Trophoblast cell (in vitro differentiated cells and primary cell): ENCODE measurements at regions not wholly inside any gene's neighbourhood (a gene's known extent, or its start where the extent isn't known, plus 50 kb on each side); places are given as distances from the start of the nearest gene placed in this dataset.

Experiments
- DNase-seq, 2 donors: peaks; one replicate each; pipeline ENCODE4 v3.0.0-alpha.2; 2016
- H2AFZ ChIP-seq: 2 replicates; pipeline ENCODE4 v1.6.1; 2013; ENCODE audit warnings: low read length, moderate library complexity, mild to moderate bottlenecking; ENCODE audit not compliant: insufficient read depth, poor library complexity
- H2AK5ac ChIP-seq: 2 replicates; pipeline ENCODE4 v1.6.1; 2013; ENCODE audit warnings: mild to moderate bottlenecking, low read length
- H2BK120ac ChIP-seq: 2 replicates; pipeline ENCODE4 v1.6.1; 2013; ENCODE audit warnings: low read length, mild to moderate bottlenecking, moderate library complexity; ENCODE audit not compliant: insufficient read depth, poor library complexity
- H2BK12ac ChIP-seq: 2 replicates; pipeline ENCODE4 v1.6.1; 2013; ENCODE audit warnings: mild to moderate bottlenecking, low read length, moderate library complexity
- H2BK5ac ChIP-seq: 2 replicates; pipeline ENCODE4 v1.6.1; 2013; ENCODE audit warnings: low read length, low read depth, moderate library complexity, mild to moderate bottlenecking; ENCODE audit not compliant: poor library complexity
- H3K14ac ChIP-seq: 2 replicates; pipeline ENCODE4 v1.6.1; 2013; ENCODE audit warnings: mild to moderate bottlenecking, low read length
- H3K18ac ChIP-seq: 2 replicates; pipeline ENCODE4 v1.6.1; 2013; ENCODE audit warnings: mild to moderate bottlenecking, low read length
- H3K23ac ChIP-seq: 2 replicates; pipeline ENCODE4 v1.6.1; 2013; ENCODE audit warnings: low read length
- H3K27ac ChIP-seq: 2 replicates; pipeline ENCODE4 v1.5.1; 2013; ENCODE audit warnings: low read depth, mild to moderate bottlenecking, inconsistent platforms, low read length, moderate library complexity
- H3K27me3 ChIP-seq: 2 replicates; pipeline ENCODE4 v1.6.1; 2013; ENCODE audit warnings: inconsistent platforms, mild to moderate bottlenecking, low read length, moderate library complexity; ENCODE audit not compliant: insufficient read depth
- H3K36me3 ChIP-seq, 2 experiments: 1 replicate in 1 of 2; 2 replicates in 1 of 2; pipeline ENCODE4 v1.6.1; 2013; ENCODE audit warnings: low read length in 2 of 2, mild to moderate bottlenecking in 2 of 2, moderate library complexity in 1 of 2; ENCODE audit not compliant: insufficient read depth in 2 of 2, control insufficient read depth in 1 of 2
- H3K4ac ChIP-seq: 2 replicates; pipeline ENCODE4 v1.6.1; 2013; ENCODE audit warnings: low read depth, mild to moderate bottlenecking, low read length, moderate library complexity
- H3K4me1 ChIP-seq, 2 experiments: 1 replicate in 1 of 2; 2 replicates in 1 of 2; pipeline ENCODE4 v1.6.1; 2013; ENCODE audit warnings: low read length in 2 of 2, mild to moderate bottlenecking in 2 of 2, moderate library complexity in 1 of 2; ENCODE audit not compliant: insufficient read depth in 2 of 2, control insufficient read depth in 1 of 2
- H3K4me2 ChIP-seq: 2 replicates; pipeline ENCODE4 v1.6.1; 2013; ENCODE audit warnings: inconsistent platforms, mild to moderate bottlenecking, low read length, moderate library complexity
- H3K4me3 ChIP-seq: 2 replicates; pipeline ENCODE4 v1.5.1; 2013; ENCODE audit warnings: mild to moderate bottlenecking, low read depth, low read length, inconsistent platforms
- H3K79me1 ChIP-seq: one replicate; pipeline ENCODE4 v1.6.1; 2013; ENCODE audit warnings: low read length
- H3K79me2 ChIP-seq: 2 replicates; pipeline ENCODE4 v1.6.1; 2013; ENCODE audit warnings: low read length, mild to moderate bottlenecking; ENCODE audit not compliant: control insufficient read depth, insufficient read depth, poor library complexity
- H3K9ac ChIP-seq: 2 replicates; pipeline ENCODE4 v1.6.1; 2013; ENCODE audit warnings: mild to moderate bottlenecking, low read length
- H3K9me3 ChIP-seq: 2 replicates; pipeline ENCODE4 v1.6.1; 2013; ENCODE audit warnings: low read depth, mild to moderate bottlenecking, control low read depth, inconsistent platforms, low read length; ENCODE audit not compliant: insufficient read depth
- H4K12ac ChIP-seq: 2 replicates; pipeline ENCODE4 v1.6.1; 2013; ENCODE audit warnings: low read depth, mild to moderate bottlenecking, low read length, moderate library complexity
- H4K8ac ChIP-seq: 2 replicates; pipeline ENCODE4 v1.6.1; 2013; ENCODE audit warnings: low read depth, mild to moderate bottlenecking, low read length, moderate library complexity
- H4K91ac ChIP-seq: one replicate; pipeline ENCODE4 v1.6.1; 2013; ENCODE audit warnings: low read depth, mild to moderate bottlenecking, low read length, moderate library complexity
- WGBS: extraction: QIAGEN DNeasy Blood & Tissue Kit; methylation state at CpG from one replicate; pipeline ENCODE4 v1.1.7; 2013; ENCODE audit warnings: missing lambda C conversion rate; ENCODE audit not compliant: insufficient read length, insufficient coverage; ENCODE audit errors: extremely low coverage; 5-methylcytosine and 5-hydroxymethylcytosine counted together

DNA sequence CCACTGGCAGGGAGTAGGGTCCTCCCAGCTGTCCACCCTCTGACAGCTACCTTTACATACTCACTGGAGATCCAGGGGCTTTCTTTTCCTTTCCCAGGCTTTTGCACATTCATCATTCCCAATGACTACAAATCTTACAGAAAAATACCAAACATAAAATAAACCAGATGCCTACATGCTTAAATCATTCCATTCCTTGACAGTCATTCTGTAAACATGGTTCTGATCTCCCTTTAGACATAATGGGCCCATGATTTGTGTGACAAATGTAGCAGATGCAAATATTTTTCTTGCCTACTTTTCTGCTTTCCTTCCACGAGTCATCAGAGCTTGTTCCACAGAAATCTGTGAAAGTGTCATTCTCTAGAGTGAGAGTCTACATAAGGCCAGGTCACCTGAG is 207.0 kb downstream of the IDS start:
- Histone ChIP-seq H3K4me2 (no peak overlapping the region), H3K27ac (no peak overlapping the region), H3K23ac (no peak overlapping the region), H3K79me1 (no peaks in the 10 kb centered on the region), H4K12ac (no peak overlapping the region), H3K27me3 (no peaks in the 10 kb centered on the region), H3K9ac (no peak overlapping the region), H3K4ac (no peak overlapping the region), H4K8ac (no peak overlapping the region), H2BK5ac (no peak overlapping the region), H3K4me1 (no peaks in the 10 kb centered on the region), H3K4me3 (no peak overlapping the region), H3K9me3 (no peaks in the 10 kb centered on the region), H3K14ac (no peak overlapping the region), H4K91ac (no peak overlapping the region), H3K36me3 (no peaks in the 10 kb centered on the region), H2BK12ac (no peak overlapping the region), H2BK120ac (no peak overlapping the region), H2AK5ac (no peak overlapping the region), H2AFZ (no peak overlapping the region), H3K79me2 (no peaks in the 10 kb centered on the region), H3K18ac (no peak overlapping the region)
- DNase-seq = peak in 1 of 2 donors; percentile 37
- WGBS = no CpG with 5 or more reads among the region's 1 CpG

DNA sequence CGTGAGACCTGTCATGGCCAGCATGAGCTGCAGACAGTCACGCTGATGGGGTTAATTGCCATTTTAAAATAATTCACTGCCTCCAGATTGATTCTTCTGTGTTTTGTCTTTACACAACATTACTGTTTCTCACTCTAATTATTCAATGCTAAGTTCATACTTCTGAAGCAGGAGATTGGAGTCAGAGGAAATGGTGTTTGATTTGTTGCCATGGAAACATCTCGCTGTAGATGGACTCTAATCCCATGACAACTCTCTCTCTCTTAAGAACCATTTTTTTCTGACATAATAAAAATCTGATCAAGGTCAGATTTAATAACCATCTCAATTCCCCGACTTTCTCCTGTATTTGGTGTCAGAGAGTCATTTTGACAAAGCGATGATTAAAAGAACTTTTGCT is 209.0 kb downstream of the IDS start:
- Histone ChIP-seq H3K14ac (no peak overlapping the region), H2BK120ac (no peak overlapping the region), H4K12ac (no peak overlapping the region), H3K4ac (no peak overlapping the region), H2BK12ac (no peak overlapping the region), H3K27me3 (no peaks in the 10 kb centered on the region), H4K8ac (no peak overlapping the region), H3K9ac (no peak overlapping the region), H3K4me2 (no peak overlapping the region), H3K27ac (no peak overlapping the region), H3K18ac (no peak overlapping the region), H3K4me3 (no peak overlapping the region), H3K36me3 (no peaks in the 10 kb centered on the region), H2AK5ac (no peak overlapping the region), H3K23ac (no peak overlapping the region), H3K9me3 (no peaks in the 10 kb centered on the region), H2AFZ (no peak overlapping the region), H3K4me1 (no peaks in the 10 kb centered on the region), H3K79me1 (no peaks in the 10 kb centered on the region), H4K91ac (no peak overlapping the region), H3K79me2 (no peaks in the 10 kb centered on the region), H2BK5ac (no peak overlapping the region)
- DNase-seq = no peak
- WGBS = no CpG with 5 or more reads among the region's 5 CpGs

DNA sequence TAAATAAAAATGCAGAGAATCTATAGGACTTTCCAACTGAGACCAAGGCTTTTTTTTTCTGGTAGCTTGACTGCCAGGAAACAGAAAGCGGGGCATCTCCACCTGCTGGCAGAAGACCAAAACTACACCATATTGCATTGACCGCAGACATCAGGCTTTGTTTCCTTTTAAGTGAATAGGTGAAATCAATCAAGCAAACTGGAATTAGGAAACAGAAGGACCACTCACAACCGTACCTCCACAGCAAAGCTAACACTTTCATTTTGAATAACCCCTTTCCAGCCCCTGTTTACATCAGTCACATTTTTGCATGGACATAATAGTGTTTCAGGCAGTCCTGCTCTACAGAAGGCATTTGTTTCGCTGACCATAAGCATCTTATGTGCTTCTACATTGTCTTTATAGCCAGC is 218.2 kb downstream of the IDS start:
- Histone ChIP-seq H3K79me2 (no peaks in the 10 kb centered on the region), H3K14ac (no peak overlapping the region), H4K8ac (no peak overlapping the region), H3K9me3 (no peaks in the 10 kb centered on the region), H2BK5ac (no peak overlapping the region), H4K12ac (no peak overlapping the region), H2AFZ (no peak overlapping the region), H2BK120ac (no peak overlapping the region), H3K4ac (no peak overlapping the region), H3K23ac (no peak overlapping the region), H3K36me3 (no peaks in the 10 kb centered on the region), H3K4me1 (no peaks in the 10 kb centered on the region), H3K27me3 (no peaks in the 10 kb centered on the region), H3K9ac (no peak overlapping the region), H3K18ac (no peak overlapping the region), H2BK12ac (no peak overlapping the region), H3K27ac (no peak overlapping the region), H4K91ac (no peak overlapping the region), H2AK5ac (no peak overlapping the region), H3K79me1 (no peaks in the 10 kb centered on the region), H3K4me3 (no peak overlapping the region), H3K4me2 (no peak overlapping the region)
- peak; percentile 3 to 70 for DNase-seq
- no CpG with 5 or more reads among the region's 4 CpGs for WGBS

GRCh38 chrX:149284616-149285015 is 220.5 kb downstream of the IDS start:
- no peaks in the 10 kb centered on the region for H3K27me3 ChIP-seq
- no peak overlapping the region for H4K12ac ChIP-seq
- no peak overlapping the region for H3K4me3 ChIP-seq
- H2BK12ac ChIP-seq = no peak overlapping the region
- no peaks in the 10 kb centered on the region for H3K4me1 ChIP-seq
- WGBS = no CpG with 5 or more reads among the region's 3 CpGs
- no peak overlapping the region for H3K4ac ChIP-seq
- H4K8ac ChIP-seq = no peak overlapping the region
- H3K4me2 ChIP-seq = no peak overlapping the region
- no peak overlapping the region for H3K14ac ChIP-seq
- H3K18ac ChIP-seq = no peak overlapping the region
- H3K9ac ChIP-seq = no peak overlapping the region
- no peak overlapping the region for H4K91ac ChIP-seq
- H2BK5ac ChIP-seq = no peak overlapping the region
- H3K79me2 ChIP-seq = no peaks in the 10 kb centered on the region
- H3K27ac ChIP-seq = no peak overlapping the region
- H2AFZ ChIP-seq = no peak overlapping the region
- H3K9me3 ChIP-seq = no peaks in the 10 kb centered on the region
- H2AK5ac ChIP-seq = no peak overlapping the region
- no peak overlapping the region for H2BK120ac ChIP-seq
- H3K36me3 ChIP-seq = no peaks in the 10 kb centered on the region
- no peak for DNase-seq
- no peaks in the 10 kb centered on the region for H3K79me1 ChIP-seq
- no peak overlapping the region for H3K23ac ChIP-seq

- Histone ChIP-seq H3K79me1 (no peaks in the 10 kb centered on the region), H2BK12ac (no peak overlapping the region), H4K91ac (no peak overlapping the region), H3K36me3 (no peaks in the 10 kb centered on the region), H3K4ac (no peak overlapping the region), H3K79me2 (no peaks in the 10 kb centered on the region), H2AFZ (no peak overlapping the region), H3K4me3 (no peak overlapping the region), H4K12ac (no peak overlapping the region), H4K8ac (no peak overlapping the region), H2AK5ac (no peak overlapping the region), H3K9ac (no peak overlapping the region), H3K27me3 (no peaks in the 10 kb centered on the region), H3K4me1 (no peaks in the 10 kb centered on the region), H2BK5ac (no peak overlapping the region), H3K18ac (no peak overlapping the region), H3K27ac (no peak overlapping the region), H3K4me2 (no peak overlapping the region), H3K23ac (no peak overlapping the region), H3K9me3 (no peaks in the 10 kb centered on the region), H2BK120ac (no peak overlapping the region), H3K14ac (no peak overlapping the region)
- DNase-seq = no peak
These were observed 221.3 kb downstream of the IDS start for GRCh38 chrX:149283853-149284252.
